HG02678 (cell line): ENCODE measurements at regions not wholly inside any gene's neighbourhood (a gene's known extent, or its start where the extent isn't known, plus 50 kb on each side); places are given as distances from the start of the nearest gene placed in this dataset.

ENCODE experiments used
- ATAC-seq: cut with Tn5 transposase; IDR thresholded peaks from one replicate; pipeline ENCODE4 v1.9.1; 2021; ENCODE audit warnings: mild to moderate bottlenecking, moderate library complexity; ENCODE audit not compliant: unreplicated experiment

DNA sequence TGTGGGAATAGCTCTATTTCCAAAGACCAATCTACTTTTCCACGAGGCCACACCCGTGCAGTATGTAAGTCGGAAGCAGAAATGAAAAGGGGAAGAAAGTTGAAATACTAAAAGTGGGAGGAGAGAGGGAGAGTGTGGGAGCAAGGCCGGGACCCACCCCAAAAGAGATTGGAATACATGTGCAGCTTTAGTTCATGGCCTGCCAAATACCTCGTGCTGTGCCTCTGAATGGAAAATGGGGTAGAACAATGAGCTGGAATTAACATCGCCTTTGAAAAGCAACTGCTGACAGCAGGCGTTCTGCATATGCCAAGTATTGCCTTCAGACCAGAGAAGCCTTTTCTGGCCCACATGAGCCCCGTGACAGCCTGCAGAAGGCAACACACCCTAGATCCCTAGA is 155.6 kb downstream of the CD83 start:
- no peak for ATAC-seq

- no peak for ATAC-seq
Measured at GRCh38 chr6:14274016-14274415, 156.4 kb downstream of the CD83 start.

DNA sequence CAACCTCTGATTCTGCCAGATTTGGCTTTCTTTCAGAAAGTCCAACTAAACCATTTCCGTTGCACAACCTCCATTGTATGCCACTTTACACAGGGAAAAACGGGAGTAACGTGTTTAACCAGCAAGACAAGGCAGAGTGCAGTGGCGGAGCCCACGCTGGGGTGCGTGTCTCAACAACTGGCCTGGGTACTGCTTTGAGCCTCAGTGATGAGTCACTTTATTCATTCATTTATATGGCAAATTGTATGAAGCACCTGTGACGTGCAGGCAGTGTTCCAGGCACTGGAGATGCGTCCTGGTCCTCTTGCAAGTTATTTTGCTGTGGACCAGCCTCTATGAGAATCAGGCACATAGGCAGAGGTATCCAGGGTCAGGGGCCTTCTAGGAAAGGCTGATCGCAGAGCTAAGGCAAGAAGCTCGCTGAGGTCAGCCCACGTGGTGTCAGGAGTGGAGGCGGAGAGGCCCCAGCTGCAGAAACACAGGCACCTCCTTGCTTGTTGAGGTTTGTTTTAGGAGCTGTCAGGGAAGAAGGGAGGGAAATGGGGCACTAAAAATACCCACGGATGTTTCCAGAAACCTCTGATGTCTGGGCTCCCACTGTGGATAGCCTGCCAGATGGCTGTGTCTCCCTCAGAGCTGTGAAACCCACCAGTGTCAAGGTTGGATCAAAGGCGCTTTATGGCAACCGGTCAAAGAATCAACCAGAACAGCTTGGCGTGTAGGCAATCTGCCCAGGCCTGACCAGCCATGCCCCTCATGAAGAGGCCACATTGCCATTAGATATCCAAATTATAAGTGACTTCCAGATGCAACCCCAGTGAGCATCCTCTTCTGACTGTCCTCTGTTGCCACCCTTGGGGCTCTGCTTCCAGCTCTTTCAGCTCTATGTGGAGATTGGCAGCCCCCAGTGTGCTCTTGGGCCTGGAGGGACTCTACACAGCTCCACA is 157.2 kb downstream of the CD83 start:
- ATAC-seq: no peak

DNA sequence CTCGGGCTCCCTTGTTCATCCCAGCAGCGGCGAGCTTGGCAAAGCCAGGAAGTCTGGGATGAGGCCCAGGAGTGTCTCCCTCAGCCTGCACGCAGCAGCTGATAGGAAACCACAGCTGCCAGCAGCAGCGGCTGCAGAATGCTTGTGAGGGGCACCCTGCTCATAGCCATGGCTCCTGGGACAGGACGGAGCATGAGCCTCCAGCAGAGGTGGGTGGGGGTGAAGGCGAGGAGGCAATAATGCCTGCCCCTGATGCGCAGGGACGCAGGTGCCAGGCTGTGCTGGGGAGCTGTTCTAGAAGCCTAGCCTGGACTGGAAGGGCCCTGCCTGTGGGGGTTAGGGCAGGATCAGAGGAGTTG is 157.9 kb downstream of the CD83 start:
- ATAC-seq: no peak

DNA sequence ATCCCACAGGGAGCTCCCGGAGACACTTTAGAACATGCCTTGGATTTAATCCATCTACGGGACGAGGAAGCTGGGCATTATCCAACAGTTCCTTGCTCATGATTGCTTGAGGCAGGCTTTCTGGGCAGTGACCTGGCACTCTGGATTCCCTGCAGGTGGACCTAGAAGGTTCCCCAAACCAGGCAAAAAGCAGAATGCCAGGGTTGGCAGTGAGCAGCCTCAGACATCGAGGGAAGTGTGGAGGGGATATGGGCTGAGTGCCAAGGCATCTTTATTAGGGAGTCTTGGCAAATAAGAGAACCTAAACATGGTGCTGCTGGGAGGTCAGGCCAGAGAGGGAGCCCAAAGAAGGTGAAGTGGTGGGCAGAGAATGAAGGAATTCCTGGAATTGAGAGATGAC is 158.5 kb downstream of the CD83 start:
- ATAC-seq: no peak

DNA sequence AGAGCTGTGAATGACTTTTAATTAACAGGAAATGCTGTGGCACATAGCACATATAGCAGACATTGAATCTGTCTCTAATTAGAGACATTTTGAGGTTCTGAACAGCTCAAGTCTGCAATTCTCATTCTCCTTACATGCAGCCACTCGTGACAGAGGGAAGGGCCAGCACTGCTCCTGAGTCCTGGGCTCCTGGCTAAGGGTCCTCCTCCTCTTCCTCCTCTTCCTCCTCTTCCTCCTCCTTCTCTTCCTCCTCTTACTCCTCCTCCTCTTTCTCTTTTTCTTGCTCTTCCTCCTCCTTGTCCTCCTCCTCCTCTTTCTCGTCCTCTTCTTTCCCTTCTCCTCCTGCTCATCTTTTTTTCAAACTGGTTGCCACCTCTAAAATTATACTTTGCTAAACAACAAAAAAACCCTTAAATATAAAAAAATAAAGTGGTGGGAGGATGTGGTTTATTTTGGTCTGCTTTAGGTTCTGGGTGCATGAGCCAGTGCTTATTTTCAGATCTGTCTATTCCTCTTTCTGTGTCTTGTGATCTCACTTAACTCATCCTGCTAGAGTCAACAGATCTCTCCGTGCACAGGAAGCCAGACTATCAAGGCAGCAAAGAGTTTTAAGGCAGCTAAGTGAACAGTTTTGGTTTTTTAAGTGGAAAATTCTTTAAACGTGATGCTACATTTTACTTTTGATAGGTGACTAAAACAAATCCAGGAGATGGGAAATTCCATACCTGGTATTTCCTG is 159.3 kb downstream of the CD83 start:
- peak; percentile 93 for ATAC-seq

DNA sequence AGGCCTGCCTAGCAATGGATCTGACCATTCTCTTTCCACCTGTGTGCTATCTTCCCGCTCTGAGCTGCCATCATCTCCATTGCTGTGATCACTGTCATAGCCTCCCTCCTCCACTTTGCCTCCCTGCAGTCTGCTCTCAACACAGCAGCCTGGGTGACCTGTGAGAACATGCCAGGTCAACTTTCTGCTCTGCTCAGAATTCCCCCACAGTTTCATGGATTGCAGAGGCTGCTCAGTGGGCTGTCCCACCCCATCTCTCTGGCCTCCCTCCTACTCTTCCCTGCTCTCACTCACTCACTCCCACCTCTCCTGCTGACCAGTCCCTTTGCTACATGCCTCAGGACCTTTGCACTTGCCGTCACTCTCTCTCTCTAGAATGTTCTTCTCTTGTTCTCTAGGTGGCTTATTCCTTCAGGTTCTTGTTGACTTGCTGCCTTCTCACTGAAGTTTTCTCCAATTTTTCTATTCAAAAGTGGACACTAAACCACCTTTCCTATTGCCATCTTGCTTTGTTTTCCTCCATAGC is 159.9 kb downstream of the CD83 start:
- peak; percentile 38 for ATAC-seq

- ATAC-seq: no peak
Measured at GRCh38 chr6:14278006-14278405, 160.4 kb downstream of the CD83 start.

- ATAC-seq: no peak
Measured at GRCh38 chr6:14278446-14278845, 160.9 kb downstream of the CD83 start.

- ATAC-seq: no peak
Measured at GRCh38 chr6:14280006-14280510, 162.5 kb downstream of the CD83 start.

DNA sequence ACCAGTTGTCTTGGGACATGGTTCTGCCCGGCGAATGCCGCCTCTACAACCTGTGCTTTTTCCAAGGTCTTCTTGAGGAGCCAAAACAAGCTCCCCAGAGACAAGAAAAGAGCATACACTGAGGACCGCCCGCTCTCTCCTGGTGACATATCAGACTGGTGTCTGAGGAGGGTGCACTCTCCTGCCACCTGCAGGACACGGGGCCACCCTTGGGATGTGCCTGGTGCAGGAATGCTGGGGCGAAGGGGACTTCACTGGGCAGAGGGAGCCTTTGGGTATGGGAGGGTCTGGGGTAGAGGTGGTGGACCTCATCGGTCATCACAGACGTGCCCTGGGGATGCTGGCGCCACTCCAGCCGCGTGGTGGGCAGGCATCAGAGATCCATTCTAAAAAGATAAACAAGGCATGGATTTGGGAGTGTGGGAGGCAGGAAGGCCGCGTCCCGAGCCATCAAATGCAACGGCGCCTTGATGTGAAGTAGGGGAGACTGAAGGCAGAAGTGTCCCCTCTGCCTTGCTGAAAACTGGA is 163.3 kb downstream of the CD83 start:
- no peak for ATAC-seq

- ATAC-seq: no peak
Measured at GRCh38 chr6:14281811-14282660, 164.5 kb downstream of the CD83 start.

GRCh38 chr6:14282854-14283505 is 165.4 kb downstream of the CD83 start:
- ATAC-seq: no peak

- ATAC-seq: no peak
Measured at GRCh38 chr6:14283600-14284235, 166.1 kb downstream of the CD83 start.

DNA sequence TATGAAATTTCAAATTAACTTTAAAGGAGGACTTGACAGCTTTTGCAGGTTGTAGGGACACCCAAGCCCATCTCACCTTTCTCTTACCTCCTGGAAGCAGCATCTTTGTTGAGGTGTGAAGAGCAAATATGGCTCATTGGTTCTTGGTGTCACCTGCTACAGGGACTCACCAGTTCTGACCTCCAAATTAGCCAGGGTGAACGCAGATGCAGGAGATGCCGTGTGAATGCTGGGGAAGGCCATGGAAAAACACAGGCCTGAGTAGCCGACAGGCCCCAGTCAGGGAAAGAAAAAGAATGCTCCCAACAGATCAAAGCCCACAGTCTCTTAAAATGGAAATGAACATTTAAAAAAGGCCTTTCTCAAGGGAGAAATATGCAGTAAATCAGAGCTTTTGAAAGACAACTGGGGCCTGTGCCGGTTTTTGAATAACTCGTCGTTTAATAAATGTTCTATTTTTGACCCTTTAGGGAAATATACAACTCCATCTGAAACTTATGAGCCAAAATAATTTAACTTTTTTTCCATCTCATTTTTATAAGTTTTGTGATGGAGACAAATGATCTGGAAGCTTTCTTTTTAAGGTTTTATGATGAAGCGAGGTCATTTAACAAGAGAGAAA is 167.5 kb downstream of the CD83 start:
- ATAC-seq: no peak

- no peak for ATAC-seq
Measured at GRCh38 chr6:14286144-14286543, 168.6 kb downstream of the CD83 start.

DNA sequence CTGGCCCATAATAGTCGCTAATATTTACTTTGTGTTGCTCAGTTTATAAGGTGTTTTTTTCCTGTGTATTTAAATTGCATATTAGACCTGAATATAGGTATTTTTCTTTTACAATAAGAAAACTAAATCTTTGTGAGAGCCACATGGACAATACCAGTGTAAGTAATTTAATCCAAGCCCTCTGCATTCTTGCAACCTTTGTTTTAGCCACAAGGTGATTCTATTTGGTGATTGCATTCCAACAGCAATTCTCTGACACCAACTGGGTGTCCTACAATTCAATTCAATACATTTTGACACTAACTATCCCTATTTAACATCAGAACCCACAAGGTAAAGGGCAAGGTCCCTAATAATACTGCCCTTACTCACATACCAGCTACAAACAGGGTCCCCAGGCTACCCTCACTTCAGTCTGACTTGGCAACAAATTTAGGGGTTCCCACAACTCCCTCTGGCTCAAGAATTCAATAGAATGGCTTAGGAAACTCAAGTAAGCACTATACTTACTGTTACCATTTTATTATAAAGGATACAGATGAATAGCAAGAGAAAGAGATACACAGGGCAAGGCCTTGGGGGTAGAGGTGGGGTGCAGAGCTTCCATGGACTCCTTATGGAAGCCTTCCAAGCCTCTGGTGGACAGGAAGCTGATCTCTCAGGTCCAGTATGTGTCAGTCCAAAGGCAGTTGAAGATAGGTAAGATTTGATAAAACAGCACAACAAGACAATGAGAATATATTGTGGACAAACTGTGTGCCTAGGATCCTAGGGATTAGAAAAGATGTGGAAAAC is 169.3 kb downstream of the CD83 start:
- no peak for ATAC-seq

DNA sequence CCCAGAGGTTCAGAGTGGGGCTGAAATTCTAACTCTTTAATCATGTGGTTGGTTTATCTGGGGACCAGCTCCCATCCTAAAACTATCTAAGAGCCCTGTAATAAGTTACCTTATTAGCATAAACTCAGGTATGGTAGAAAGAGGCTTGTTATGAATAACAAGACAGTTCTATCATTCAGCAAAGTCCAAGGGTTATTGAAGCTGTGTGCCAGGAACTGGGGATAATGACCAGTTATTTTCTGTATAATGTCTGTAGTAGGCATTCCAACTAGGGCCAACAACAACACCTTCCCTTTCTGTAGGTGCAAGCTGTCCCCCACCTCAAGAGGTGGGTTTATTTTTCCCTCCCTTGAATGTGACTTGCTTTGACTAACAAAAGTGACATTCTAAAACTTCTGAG is 170.1 kb downstream of the CD83 start:
- no peak for ATAC-seq
